H1 (cell line): ENCODE measurements at regions not wholly inside any gene's neighbourhood (a gene's known extent, or its start where the extent isn't known, plus 50 kb on each side); places are given as distances from the start of the nearest gene placed in this dataset.

Source experiments
- CTCF ChIA-PET: fragments of 300-600 bp; sonication (Branson Sonifier 250); formaldehyde crosslinking; loops from one replicate; lab custom pipeline; 2021; ENCODE audit not compliant: partially characterized antibody; lab: Charles Lee
- POLR2A ChIA-PET: fragments of 300-600 bp; sonication (Branson Sonifier 250); formaldehyde crosslinking; loops from one replicate; lab custom pipeline; 2021; ENCODE audit warnings: inconsistent platforms; ENCODE audit not compliant: partially characterized antibody; lab: Charles Lee
- DNase-seq, 2 experiments: peaks; one replicate each; pipeline versions ENCODE4 v3.0.0 to v3.0.0-alpha.2; 2010 to 2022; ENCODE audit warnings: low spot score in 2 of 2, low read depth in 1 of 2, mixed read lengths in 1 of 2
- FAIRE-seq: peaks from 2 replicates; lab custom pipeline; 2011; peaks lifted over from hg19 to GRCh38; lab: Jason Lieb, UNC
- H2AFZ ChIP-seq: 2 replicates; pipeline ENCODE4 v1.8.1; 2012; ENCODE audit warnings: low read length, inconsistent platforms
- H2AK5ac ChIP-seq: 2 replicates; pipeline ENCODE4 v1.6.1; 2013; ENCODE audit warnings: low read depth, low read length
- H2BK120ac ChIP-seq: replicated peaks from 2 replicates; pipeline ENCODE3; 2013; ENCODE audit warnings: low read depth, low read length, inconsistent platforms
- H2BK12ac ChIP-seq: 2 replicates; pipeline ENCODE4 v1.6.1; 2013; ENCODE audit warnings: low read depth, low read length
- H2BK15ac ChIP-seq: 2 replicates; pipeline ENCODE4 v1.6.1; 2013; ENCODE audit warnings: low read length
- H2BK20ac ChIP-seq: 2 replicates; pipeline ENCODE4 v1.6.1; 2013; ENCODE audit warnings: low read length
- H2BK5ac ChIP-seq: 2 replicates; pipeline ENCODE4 v1.6.1; 2013; ENCODE audit warnings: low read depth, low read length
- H3K14ac ChIP-seq: 2 replicates; pipeline ENCODE4 v1.6.1; 2013; ENCODE audit warnings: inconsistent platforms; ENCODE audit not compliant: insufficient read length
- H3K18ac ChIP-seq: 2 replicates; pipeline ENCODE4 v1.6.1; 2013; ENCODE audit warnings: low read length; ENCODE audit errors: extremely low read depth
- H3K23ac ChIP-seq: 2 replicates; pipeline ENCODE4 v1.6.1; 2013; ENCODE audit warnings: inconsistent platforms; ENCODE audit not compliant: insufficient read length
- H3K23me2 ChIP-seq: 2 replicates; pipeline ENCODE4 v1.6.1; 2013; ENCODE audit warnings: low read depth, low read length
- H3K27ac ChIP-seq: 2 replicates; pipeline ENCODE4 v1.6.1; 2011; ENCODE audit warnings: low read depth, low read length, inconsistent platforms
- H3K27me3 ChIP-seq, 4 experiments: replicated peaks in 1 of 4; 1 replicate in 1 of 4; 2 replicates in 3 of 4; pipeline versions ENCODE4 v1.6.1 to v1.8.1; 2011 to 2013; ENCODE audit warnings: low read length in 3 of 4, mild to moderate bottlenecking in 3 of 4, inconsistent platforms in 2 of 4, mixed read lengths in 2 of 4, moderate library complexity in 1 of 4; ENCODE audit not compliant: control insufficient read depth in 3 of 4, insufficient read depth in 3 of 4; ENCODE audit errors: extremely low read depth in 1 of 4
- H3K36me3 ChIP-seq, 4 experiments: 2 replicates each; pipeline versions ENCODE4 v1.6.1 to v1.8.1; 2011 to 2013; ENCODE audit warnings: mild to moderate bottlenecking in 4 of 4, low read length in 3 of 4, moderate library complexity in 2 of 4, control low read depth in 1 of 4, inconsistent platforms in 1 of 4; ENCODE audit not compliant: insufficient read depth in 4 of 4, control insufficient read depth in 2 of 4
- H3K4ac ChIP-seq: replicated peaks from 2 replicates; pipeline ENCODE3; 2013; ENCODE audit warnings: low read length, low read depth, mixed read lengths, inconsistent platforms; ENCODE audit not compliant: insufficient read length
- H3K4me1 ChIP-seq, 4 experiments: replicated peaks in 1 of 4; 1 replicate in 1 of 4; 2 replicates in 3 of 4; pipeline versions ENCODE4 v1.6.1 to v1.8.1; 2011 to 2013; ENCODE audit warnings: low read length in 3 of 4, inconsistent platforms in 2 of 4, mixed read lengths in 1 of 4; ENCODE audit not compliant: insufficient read depth in 4 of 4, control insufficient read depth in 3 of 4
- H3K4me2 ChIP-seq, 2 experiments: 2 replicates each; pipeline versions ENCODE4 v1.6.1 to v1.8.1; 2011 to 2013; ENCODE audit warnings: low read depth in 2 of 2, low read length in 2 of 2, control low read depth in 1 of 2, inconsistent platforms in 1 of 2, mild to moderate bottlenecking in 1 of 2; ENCODE audit not compliant: insufficient read depth in 1 of 2
- H3K4me3 ChIP-seq, 4 experiments: fragments of 200-600, 300-600 bp in 1 of 4; sonication (generic), shearing (Covaris generic), sonication (Bioruptor Twin) in 1 of 4; 2 replicates each; pipeline versions ENCODE4 v1.5.1 to v1.8.1; 2011 to 2016; ENCODE audit warnings: low read length in 4 of 4, low read depth in 3 of 4, control low read depth in 2 of 4, inconsistent platforms in 2 of 4, mild to moderate bottlenecking in 2 of 4, mixed read lengths in 1 of 4, moderate library complexity in 1 of 4; ENCODE audit not compliant: insufficient read depth in 2 of 4; ENCODE audit errors: extremely low read depth in 1 of 4
- H3K56ac ChIP-seq: replicated peaks from 2 replicates; pipeline ENCODE3; 2013; ENCODE audit warnings: low read depth, mild to moderate bottlenecking, mixed read lengths, low read length, inconsistent platforms; ENCODE audit not compliant: insufficient read length
- H3K79me1 ChIP-seq: 2 replicates; pipeline ENCODE4 v1.6.1; 2013; ENCODE audit warnings: low read depth, low read length, control low read depth
- H3K79me2 ChIP-seq, 2 experiments: 2 replicates each; pipeline versions ENCODE4 v1.6.1 to v1.8.1; 2012 to 2013; ENCODE audit warnings: low read length in 2 of 2, mild to moderate bottlenecking in 2 of 2, inconsistent platforms in 1 of 2; ENCODE audit not compliant: insufficient read depth in 2 of 2, control insufficient read depth in 1 of 2
- H3K9ac ChIP-seq, 4 experiments: replicated peaks in 1 of 4; 1 replicate in 1 of 4; 2 replicates in 3 of 4; pipeline versions ENCODE4 v1.6.1 to v1.8.1; 2011 to 2013; ENCODE audit warnings: low read depth in 3 of 4, low read length in 3 of 4, control low read depth in 2 of 4, mild to moderate bottlenecking in 2 of 4, moderate library complexity in 2 of 4, inconsistent platforms in 1 of 4; ENCODE audit errors: extremely low read depth in 1 of 4
- H3K9me3 ChIP-seq, 2 experiments: 2 replicates each; pipeline versions ENCODE4 v1.6.1 to v1.8.1; 2012 to 2013; ENCODE audit warnings: mild to moderate bottlenecking in 2 of 2, moderate library complexity in 2 of 2, control low read depth in 1 of 2, inconsistent platforms in 1 of 2, low read depth in 1 of 2, low read length in 1 of 2, mixed read lengths in 1 of 2; ENCODE audit not compliant: insufficient read depth in 2 of 2
- H4K20me1 ChIP-seq, 2 experiments: replicated peaks in 1 of 2; 2 replicates each; pipeline versions ENCODE3 to v1.8.1; 2011 to 2013; ENCODE audit warnings: inconsistent platforms in 2 of 2, low read length in 2 of 2, mild to moderate bottlenecking in 1 of 2; ENCODE audit not compliant: insufficient read depth in 2 of 2, control insufficient read depth in 1 of 2
- H4K5ac ChIP-seq: 2 replicates; pipeline ENCODE4 v1.6.1; 2013; ENCODE audit warnings: low read length, low read depth, mixed read lengths, inconsistent platforms; ENCODE audit not compliant: insufficient read length
- H4K8ac ChIP-seq: 2 replicates; pipeline ENCODE4 v1.8.0; 2013; ENCODE audit warnings: mild to moderate bottlenecking, moderate library complexity, low read length, inconsistent platforms; ENCODE audit not compliant: insufficient read depth; ENCODE audit errors: extremely low read depth
- H4K91ac ChIP-seq: replicated peaks from 2 replicates; pipeline ENCODE3; 2013; ENCODE audit warnings: low read length, mixed read lengths, inconsistent platforms; ENCODE audit not compliant: insufficient read length
- ASH2L ChIP-seq: fragments of 200-600, 300-600 bp; sonication (generic); IDR thresholded peaks from one replicate; pipeline ENCODE4 v1.7.1; 2017; ENCODE audit warnings: low read length
- ATF2 ChIP-seq: IDR thresholded peaks from 2 replicates; pipeline ENCODE4 v1.6.1; 2012; ENCODE audit warnings: low read length, inconsistent platforms
- CREB1 ChIP-seq: IDR thresholded peaks from 2 replicates; pipeline ENCODE4 v1.6.1; 2012; ENCODE audit warnings: inconsistent platforms
- CTBP2 ChIP-seq: IDR thresholded peaks from 2 replicates; pipeline ENCODE4 v1.7.0; 2011; ENCODE audit warnings: borderline replicate concordance, mild to moderate bottlenecking, moderate library complexity, mixed read lengths, low read length; ENCODE audit not compliant: insufficient read depth, insufficient read length
- CTCF ChIP-seq, 3 experiments: IDR thresholded peaks; 1 replicate in 2 of 3; 2 replicates in 1 of 3; pipeline versions ENCODE4 v1.5.1 to v1.6.1; 2011; ENCODE audit warnings: low read length in 3 of 3, mild to moderate bottlenecking in 3 of 3, inconsistent platforms in 2 of 3, low read depth in 1 of 3, moderate library complexity in 1 of 3; ENCODE audit not compliant: insufficient read depth in 1 of 3; ENCODE audit errors: control extremely low read depth in 1 of 3
- EP300 ChIP-seq, 2 experiments: IDR thresholded peaks; 1 replicate in 1 of 2; 2 replicates in 1 of 2; pipeline ENCODE4 v1.6.1; 2011 to 2012; ENCODE audit warnings: low read depth in 2 of 2, low read length in 2 of 2, mild to moderate bottlenecking in 2 of 2, borderline replicate concordance in 1 of 2, inconsistent platforms in 1 of 2, moderate library complexity in 1 of 2
- SIRT6 ChIP-seq: IDR thresholded peaks from one replicate; pipeline ENCODE4 v1.7.1; 2012; ENCODE audit warnings: low read length, inconsistent platforms
- TCF12 ChIP-seq: IDR thresholded peaks from 2 replicates; pipeline ENCODE4 v1.6.1; 2011; ENCODE audit warnings: low read depth, mild to moderate bottlenecking, low read length
- WGBS, 2 experiments: shearing (Covaris generic) in 1 of 2; methylation state at CpG; one replicate each; pipeline versions ENCODE4 v1.1.6 to v1.1.7; 2013 to 2015; ENCODE audit warnings: low lambda C conversion rate in 2 of 2, mixed read lengths in 2 of 2, inconsistent platforms in 1 of 2, low coverage in 1 of 2, missing lambda C conversion rate in 1 of 2; ENCODE audit not compliant: insufficient replicate concordance in 2 of 2, insufficient coverage in 1 of 2, insufficient read length in 1 of 2; ENCODE audit errors: extremely low coverage in 1 of 2, missing lambda C conversion rate in 1 of 2; 5-methylcytosine and 5-hydroxymethylcytosine counted together
- TF ChIP-seq, protein P1 (sequence below): IDR thresholded peaks from 2 replicates; pipeline ENCODE4 v1.6.1; 2012; ENCODE audit warnings: inconsistent platforms

- Histone ChIP-seq H2BK5ac (no peak overlapping the region), H3K4ac (no peak overlapping the region), H2BK15ac (no peak overlapping the region), H3K36me3 (no peaks in the 10 kb centered on the region), H4K8ac (no peak overlapping the region), H3K4me1 (peaks cover 0 to 11% (median 6%) of the 10 kb centered on the region in 4 experiments; a peak in 3 of 7 replicates), H2BK20ac (no peak overlapping the region), H3K14ac (no peak overlapping the region), H2AFZ (no peak overlapping the region), H4K91ac (no peak overlapping the region), H4K5ac (no peak overlapping the region), H2AK5ac (no peak overlapping the region), H3K18ac (no peak overlapping the region), H3K9ac (no peak overlapping the region), H3K56ac (no peak overlapping the region), H3K27me3 (no peaks in the 10 kb centered on the region), H3K23me2 (no peaks in the 10 kb centered on the region), H3K27ac (no peak overlapping the region), H2BK12ac (no peak overlapping the region), H3K4me2 (no peak overlapping the region), H3K23ac (no peak overlapping the region), H4K20me1 (no peaks in the 10 kb centered on the region), H3K79me1 (no peaks in the 10 kb centered on the region), H3K4me3 (no peak overlapping the region), H3K79me2 (no peaks in the 10 kb centered on the region), H2BK120ac (no peak overlapping the region), H3K9me3 (no peaks in the 10 kb centered on the region)
- DNase-seq (no peak), FAIRE-seq (no peak)
- ChIA-PET CTCF (no interaction called here), POLR2A (no interaction called here)
- WGBS, 2 experiments: 91% methylated on average over 10 of the region's 10 CpGs; no CpG with 5 or more reads in 1 of the 2 experiments
- TF ChIP-seq CREB1 (no peak), TCF12 (no peak), CTCF (IDR thresholded peaks at IDR 0.05; ENCODE audit: control extremely low read depth in 1 of 3, insufficient read depth in 1 of 3, low read depth in 1 of 3, low read length in 3 of 3) (no peak), ASH2L (no peak), SIRT6 (no peak), CTBP2 (no peak), EP300 (IDR thresholded peaks at IDR 0.05; ENCODE audit: borderline replicate concordance in 1 of 2, low read depth in 2 of 2, low read length in 2 of 2) (no peak), ATF2 (no peak)
- TF ChIP-seq, protein P1, sequence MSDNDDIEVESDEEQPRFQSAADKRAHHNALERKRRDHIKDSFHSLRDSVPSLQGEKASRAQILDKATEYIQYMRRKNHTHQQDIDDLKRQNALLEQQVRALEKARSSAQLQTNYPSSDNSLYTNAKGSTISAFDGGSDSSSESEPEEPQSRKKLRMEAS: no peak
Observed at GRCh38 chr20:53833333-53834061, 236.9 kb downstream of the BCAS1 start.
